H9 (cell line): ENCODE measurements at regions not wholly inside any gene's neighbourhood (a gene's known extent, or its start where the extent isn't known, plus 50 kb on each side); places are given as distances from the start of the nearest gene placed in this dataset.
A peak's percentile ranks its signal among the peaks of the same experiment; 100 is the strongest.

ENCODE experiments used
- DNase-seq: peaks from one replicate; pipeline ENCODE4 v3.0.0-alpha.2; 2017
- H2AFZ ChIP-seq: one replicate; pipeline ENCODE4 v1.6.1; 2013; ENCODE audit warnings: mild to moderate bottlenecking, low read length, control low read depth, moderate library complexity
- H2AK5ac ChIP-seq: 2 replicates; pipeline ENCODE4 v1.6.1; 2013; ENCODE audit warnings: low read length, control low read depth, mixed read lengths; ENCODE audit not compliant: insufficient read length
- H2BK120ac ChIP-seq: one replicate; pipeline ENCODE4 v1.6.1; 2013; ENCODE audit warnings: low read depth, mild to moderate bottlenecking, low read length, control low read depth, inconsistent platforms; ENCODE audit not compliant: poor library complexity, severe bottlenecking
- H2BK12ac ChIP-seq: 2 replicates; pipeline ENCODE4 v1.6.1; 2013; ENCODE audit warnings: low read length, control low read depth, mixed read lengths, low read depth; ENCODE audit not compliant: insufficient read length
- H2BK15ac ChIP-seq: 2 replicates; pipeline ENCODE4 v1.6.1; 2013; ENCODE audit warnings: low read depth, low read length, control low read depth
- H2BK20ac ChIP-seq: one replicate; pipeline ENCODE4 v1.6.1; 2013; ENCODE audit warnings: low read depth, mild to moderate bottlenecking, low read length, control low read depth, inconsistent platforms; ENCODE audit not compliant: poor library complexity, severe bottlenecking
- H2BK5ac ChIP-seq: 2 replicates; pipeline ENCODE4 v1.6.1; 2013; ENCODE audit warnings: low read length, control low read depth, mixed read lengths; ENCODE audit not compliant: insufficient read length
- H3K14ac ChIP-seq: 2 replicates; pipeline ENCODE4 v1.6.1; 2013; ENCODE audit warnings: low read length, control low read depth; ENCODE audit not compliant: insufficient read depth
- H3K18ac ChIP-seq: 2 replicates; pipeline ENCODE4 v1.6.1; 2013; ENCODE audit warnings: low read depth, mild to moderate bottlenecking, mixed read lengths, low read length, control low read depth; ENCODE audit not compliant: insufficient read length
- H3K23ac ChIP-seq: 2 replicates; pipeline ENCODE4 v1.6.1; 2013; ENCODE audit warnings: low read length, control low read depth, mixed read lengths, low read depth; ENCODE audit not compliant: insufficient read length
- H3K23me2 ChIP-seq: 2 replicates; pipeline ENCODE4 v1.6.1; 2013; ENCODE audit warnings: low read depth, mild to moderate bottlenecking, mixed read lengths, low read length, control low read depth; ENCODE audit not compliant: insufficient read length, poor library complexity, severe bottlenecking
- H3K27ac ChIP-seq: 2 replicates; pipeline ENCODE4 v1.5.1; 2013; ENCODE audit warnings: low read length, control low read depth, mixed read lengths, low read depth; ENCODE audit not compliant: insufficient read length
- H3K27me3 ChIP-seq: 2 replicates; pipeline ENCODE4 v1.6.1; 2013; ENCODE audit warnings: low read length, control low read depth, inconsistent platforms; ENCODE audit not compliant: insufficient read depth
- H3K4ac ChIP-seq: 2 replicates; pipeline ENCODE4 v1.6.1; 2013; ENCODE audit warnings: low read depth, mild to moderate bottlenecking, control low read depth, inconsistent platforms, low read length, moderate library complexity
- H3K4me1 ChIP-seq: 2 replicates; pipeline ENCODE4 v1.6.1; 2013; ENCODE audit warnings: low read length, control low read depth, inconsistent platforms; ENCODE audit not compliant: insufficient read depth
- H3K4me2 ChIP-seq: 2 replicates; pipeline ENCODE4 v1.6.1; 2013; ENCODE audit warnings: low read length, control low read depth, mixed read lengths; ENCODE audit not compliant: insufficient read length, insufficient read depth
- H3K56ac ChIP-seq: 2 replicates; pipeline ENCODE4 v1.6.1; 2013; ENCODE audit warnings: low read depth, mild to moderate bottlenecking, mixed read lengths, low read length, control low read depth; ENCODE audit not compliant: insufficient read length
- H3K79me1 ChIP-seq: 2 replicates; pipeline ENCODE4 v1.6.1; 2013; ENCODE audit warnings: low read depth, mild to moderate bottlenecking, moderate library complexity, low read length, control low read depth, inconsistent platforms; ENCODE audit not compliant: insufficient read depth, poor library complexity, severe bottlenecking
- H3K79me2 ChIP-seq: 2 replicates; pipeline ENCODE4 v1.6.1; 2013; ENCODE audit warnings: low read length, control low read depth, inconsistent platforms; ENCODE audit not compliant: insufficient read depth
- H3K9ac ChIP-seq: 2 replicates; pipeline ENCODE4 v1.6.1; 2013; ENCODE audit warnings: low read length, control low read depth, mixed read lengths; ENCODE audit not compliant: insufficient read length; ENCODE audit errors: extremely low read depth
- H3K9me3 ChIP-seq: one replicate; pipeline ENCODE4 v1.6.1; 2013; ENCODE audit warnings: low read depth, low read length, inconsistent platforms; ENCODE audit not compliant: control insufficient read depth
- H3T11ph ChIP-seq: one replicate; pipeline ENCODE4 v1.6.1; 2013; ENCODE audit warnings: mild to moderate bottlenecking, low read length, control low read depth, inconsistent platforms
- H4K20me1 ChIP-seq: one replicate; pipeline ENCODE4 v1.6.1; 2013; ENCODE audit not compliant: control insufficient read depth, insufficient read length, insufficient read depth
- H4K5ac ChIP-seq: 2 replicates; pipeline ENCODE4 v1.6.1; 2013; ENCODE audit warnings: low read depth, mild to moderate bottlenecking, mixed read lengths, low read length, control low read depth; ENCODE audit not compliant: insufficient read length
- H4K8ac ChIP-seq: replicated peaks from 2 replicates; pipeline ENCODE4 v1.6.1; 2013; ENCODE audit warnings: low read length, control low read depth, mixed read lengths, low read depth; ENCODE audit not compliant: insufficient read length
- H4K91ac ChIP-seq: 2 replicates; pipeline ENCODE4 v1.6.1; 2013; ENCODE audit warnings: low read depth, mild to moderate bottlenecking, moderate library complexity, mixed read lengths, low read length, control low read depth; ENCODE audit not compliant: insufficient read length
- H3K27ac Mint-ChIP-seq, 3 experiments: 2 replicates in 2 of 3; 3 replicates in 1 of 3; pipeline ENCODE4 v1.8.0; 2020 to 2021; ENCODE audit warnings: mixed read lengths in 3 of 3, mild to moderate bottlenecking in 1 of 3, moderate library complexity in 1 of 3
- H3K27me3 Mint-ChIP-seq: 2 replicates; pipeline ENCODE4 v1.8.0; 2021; ENCODE audit warnings: low read depth, mild to moderate bottlenecking, moderate library complexity, mixed read lengths
- H3K36me3 Mint-ChIP-seq, 3 experiments: 2 replicates in 2 of 3; 3 replicates in 1 of 3; pipeline ENCODE4 v1.8.0; 2020 to 2021; ENCODE audit warnings: low read depth in 3 of 3, mixed read lengths in 3 of 3; ENCODE audit not compliant: insufficient read depth in 1 of 3
- H3K4me1 Mint-ChIP-seq, 2 experiments: 2 replicates each; pipeline ENCODE4 v1.8.0; 2020; ENCODE audit warnings: mixed read lengths in 2 of 2
- H3K4me3 Mint-ChIP-seq, 2 experiments: 2 replicates in 1 of 2; 3 replicates in 1 of 2; pipeline ENCODE4 v1.8.0; 2020 to 2021; ENCODE audit warnings: mild to moderate bottlenecking in 2 of 2, mixed read lengths in 2 of 2, moderate library complexity in 1 of 2
- H3K9me3 Mint-ChIP-seq, 2 experiments: 2 replicates in 1 of 2; 3 replicates in 1 of 2; pipeline ENCODE4 v1.8.0; 2020; ENCODE audit warnings: mild to moderate bottlenecking in 2 of 2, mixed read lengths in 2 of 2, moderate library complexity in 1 of 2
- WGBS: extraction: QIAGEN DNeasy Blood & Tissue Kit; methylation state at CpG from one replicate; pipeline ENCODE4 v1.1.7; 2013; ENCODE audit warnings: missing lambda C conversion rate, low lambda C conversion rate, mixed read lengths; ENCODE audit not compliant: insufficient read length; ENCODE audit errors: extremely low coverage; 5-methylcytosine and 5-hydroxymethylcytosine counted together
- TF ChIP-seq, protein P1 (sequence below): fragments of 200-600 bp; sonication (generic); conservative IDR thresholded peaks from 3 replicates; pipeline ENCODE4 v1.8.0; 2021; ENCODE audit warnings: antibody characterized with exemption, mild to moderate bottlenecking

DNA sequence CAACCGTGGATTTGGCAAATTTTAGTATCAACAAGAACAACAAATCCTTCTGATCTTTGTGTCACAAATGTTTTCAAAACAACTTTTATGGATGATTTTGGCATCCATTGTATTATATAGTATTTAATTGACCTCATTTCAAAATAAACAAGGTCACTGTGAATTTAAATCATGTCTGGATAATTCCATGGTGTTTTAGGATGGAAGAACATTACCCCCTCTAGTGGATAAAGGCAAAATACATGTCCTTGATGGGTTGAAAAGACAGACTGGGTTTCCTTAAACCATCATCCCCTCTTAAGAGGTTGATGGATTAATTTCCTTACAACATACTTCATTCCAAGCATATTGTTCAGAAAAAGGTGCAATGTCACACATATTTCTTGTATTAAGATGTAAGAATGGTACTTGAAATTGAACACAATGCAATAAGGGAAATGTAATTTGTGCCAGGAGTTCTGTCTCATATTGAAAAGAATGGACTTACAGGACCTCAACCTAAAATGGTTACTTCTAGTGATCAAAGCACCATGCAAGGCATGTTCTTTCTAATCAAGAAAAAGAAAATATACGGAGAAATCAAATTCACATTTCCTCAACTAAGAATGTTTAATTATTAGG lies 352.0 kb downstream of the BCAT1 start:
- Mint-ChIP-seq H3K9me3 (no peaks in the 10 kb centered on the region; a peak in 1 of 5 replicates), H3K4me1 (peaks cover 3 to 4% of the 10 kb centered on the region in 2 experiments; a peak in 3 of 4 replicates), H3K27ac (no peak overlapping the region), H3K27me3 (no peaks in the 10 kb centered on the region), H3K4me3 (no peak overlapping the region), H3K36me3 (no peaks in the 10 kb centered on the region)
- Histone ChIP-seq H3K79me1 (no peaks in the 10 kb centered on the region), H2BK20ac (no peak overlapping the region), H3K23me2 (no peaks in the 10 kb centered on the region), H2BK12ac (no peak overlapping the region), H2AK5ac (no peak overlapping the region), H3K4me2 (no peak overlapping the region), H3T11ph (no peak overlapping the region), H4K8ac (no peak overlapping the region), H2BK5ac (no peak overlapping the region), H3K27ac (no peak overlapping the region), H4K91ac (no peak overlapping the region), H3K56ac (no peak overlapping the region), H2BK15ac (no peak overlapping the region), H4K20me1 (no peaks in the 10 kb centered on the region), H3K4ac (no peak overlapping the region), H3K79me2 (no peaks in the 10 kb centered on the region), H3K14ac (no peak overlapping the region), H2BK120ac (no peak overlapping the region), H3K27me3 (no peaks in the 10 kb centered on the region), H3K9ac (no peak overlapping the region), H3K18ac (no peak overlapping the region), H2AFZ (no peak overlapping the region), H3K4me1 (peaks cover 2% of the 10 kb centered on the region; the same call in 1 of the 2 replicates), H4K5ac (no peak overlapping the region), H3K23ac (no peak overlapping the region), H3K9me3 (no peaks in the 10 kb centered on the region)
- TF ChIP-seq, protein P1, sequence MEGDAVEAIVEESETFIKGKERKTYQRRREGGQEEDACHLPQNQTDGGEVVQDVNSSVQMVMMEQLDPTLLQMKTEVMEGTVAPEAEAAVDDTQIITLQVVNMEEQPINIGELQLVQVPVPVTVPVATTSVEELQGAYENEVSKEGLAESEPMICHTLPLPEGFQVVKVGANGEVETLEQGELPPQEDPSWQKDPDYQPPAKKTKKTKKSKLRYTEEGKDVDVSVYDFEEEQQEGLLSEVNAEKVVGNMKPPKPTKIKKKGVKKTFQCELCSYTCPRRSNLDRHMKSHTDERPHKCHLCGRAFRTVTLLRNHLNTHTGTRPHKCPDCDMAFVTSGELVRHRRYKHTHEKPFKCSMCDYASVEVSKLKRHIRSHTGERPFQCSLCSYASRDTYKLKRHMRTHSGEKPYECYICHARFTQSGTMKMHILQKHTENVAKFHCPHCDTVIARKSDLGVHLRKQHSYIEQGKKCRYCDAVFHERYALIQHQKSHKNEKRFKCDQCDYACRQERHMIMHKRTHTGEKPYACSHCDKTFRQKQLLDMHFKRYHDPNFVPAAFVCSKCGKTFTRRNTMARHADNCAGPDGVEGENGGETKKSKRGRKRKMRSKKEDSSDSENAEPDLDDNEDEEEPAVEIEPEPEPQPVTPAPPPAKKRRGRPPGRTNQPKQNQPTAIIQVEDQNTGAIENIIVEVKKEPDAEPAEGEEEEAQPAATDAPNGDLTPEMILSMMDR, result peak; percentile 83
- DNase-seq, result no peak
- WGBS, result no CpG with 5 or more reads among the region's 2 CpGs
